AG09319 (cell line): ENCODE measurements at regions not wholly inside any gene's neighbourhood (a gene's known extent, or its start where the extent isn't known, plus 50 kb on each side); places are given as distances from the start of the nearest gene placed in this dataset.
"Not testable (repeated sequence)": the region's sequence is repeated elsewhere in the genome, so short reads cannot be mapped to it uniquely, and the experiment has no call there.

Source experiments
- DNase-seq: peaks from one replicate; pipeline ENCODE4 v3.0.0-alpha.2; 2010; ENCODE audit warnings: low read depth; ENCODE audit errors: extremely low read depth
- TF ChIP-seq, protein P1 (sequence below): IDR thresholded peaks from 2 replicates; pipeline ENCODE4 v1.5.1; 2011; ENCODE audit warnings: low read depth, mild to moderate bottlenecking, inconsistent platforms, low read length, moderate library complexity

- TF ChIP-seq, protein P1, sequence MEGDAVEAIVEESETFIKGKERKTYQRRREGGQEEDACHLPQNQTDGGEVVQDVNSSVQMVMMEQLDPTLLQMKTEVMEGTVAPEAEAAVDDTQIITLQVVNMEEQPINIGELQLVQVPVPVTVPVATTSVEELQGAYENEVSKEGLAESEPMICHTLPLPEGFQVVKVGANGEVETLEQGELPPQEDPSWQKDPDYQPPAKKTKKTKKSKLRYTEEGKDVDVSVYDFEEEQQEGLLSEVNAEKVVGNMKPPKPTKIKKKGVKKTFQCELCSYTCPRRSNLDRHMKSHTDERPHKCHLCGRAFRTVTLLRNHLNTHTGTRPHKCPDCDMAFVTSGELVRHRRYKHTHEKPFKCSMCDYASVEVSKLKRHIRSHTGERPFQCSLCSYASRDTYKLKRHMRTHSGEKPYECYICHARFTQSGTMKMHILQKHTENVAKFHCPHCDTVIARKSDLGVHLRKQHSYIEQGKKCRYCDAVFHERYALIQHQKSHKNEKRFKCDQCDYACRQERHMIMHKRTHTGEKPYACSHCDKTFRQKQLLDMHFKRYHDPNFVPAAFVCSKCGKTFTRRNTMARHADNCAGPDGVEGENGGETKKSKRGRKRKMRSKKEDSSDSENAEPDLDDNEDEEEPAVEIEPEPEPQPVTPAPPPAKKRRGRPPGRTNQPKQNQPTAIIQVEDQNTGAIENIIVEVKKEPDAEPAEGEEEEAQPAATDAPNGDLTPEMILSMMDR = no peak
- no peak for DNase-seq
Measured at GRCh38 chr4:43471950-43472349, 579.4 kb downstream of the GRXCR1 start.

DNA sequence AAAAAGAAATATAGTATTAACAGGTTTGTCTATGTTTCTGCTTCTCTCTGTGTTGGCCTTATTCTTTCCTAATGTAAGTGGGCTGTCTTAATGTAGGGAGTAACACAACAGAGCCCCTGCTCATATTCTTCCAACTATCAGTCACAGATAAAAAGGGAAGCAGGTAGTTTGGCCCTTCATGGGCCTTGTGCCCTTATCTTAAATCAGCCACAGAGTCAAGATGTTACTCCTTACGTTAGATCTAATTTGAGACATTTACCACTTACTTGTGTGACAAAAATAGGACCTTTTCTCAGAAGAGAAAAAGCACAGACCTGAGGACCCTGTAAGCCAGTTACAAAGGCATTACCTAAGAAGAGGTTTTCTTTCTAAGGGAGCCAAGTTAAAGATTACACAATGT, 589.0 kb downstream of the GRXCR1 start:
- DNase-seq = no peak

GRCh38 chr4:43485196-43485595, 592.7 kb downstream of the GRXCR1 start:
- DNase-seq = no peak
- TF ChIP-seq, protein P1 = no peak

More for the DNA sequence above, 589.0 kb downstream of the GRXCR1 start:
- TF ChIP-seq, protein P1 = no peak

- TF ChIP-seq, protein P1 = no peak
- DNase-seq = no peak
Measured at GRCh38 chr4:43496188-43496587, 603.7 kb downstream of the GRXCR1 start.

- TF ChIP-seq, protein P1 = no peak
- no peak for DNase-seq
Measured at GRCh38 chr4:43496602-43497001, 604.1 kb downstream of the GRXCR1 start.

DNA sequence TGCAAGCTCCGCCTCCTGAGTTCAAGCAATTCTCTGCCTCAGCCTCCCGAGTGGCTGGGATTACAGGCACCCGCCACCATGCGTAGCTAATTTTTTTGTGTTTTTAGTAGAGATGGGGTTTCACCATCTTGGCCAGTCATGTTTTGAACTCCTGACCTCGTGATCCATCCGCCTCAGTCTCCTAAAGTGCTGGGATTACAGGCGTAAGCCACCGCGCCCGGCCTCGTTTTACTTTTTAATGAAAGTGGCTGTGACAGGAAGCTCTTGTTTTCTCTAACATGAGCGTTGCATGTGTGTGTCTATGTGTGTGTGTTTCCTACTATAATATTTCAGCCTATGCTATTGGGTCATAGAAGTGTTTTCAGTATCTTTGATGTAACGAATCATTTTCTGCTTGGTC, 613.3 kb downstream of the GRXCR1 start:
- DNase-seq = not testable (repeated sequence)

GRCh38 chr4:43512253-43512652, 619.7 kb downstream of the GRXCR1 start:
- TF ChIP-seq, protein P1 = no peak
- no peak for DNase-seq

- TF ChIP-seq, protein P1 = no peak
- no peak for DNase-seq
Measured at GRCh38 chr4:43525646-43526045, 633.1 kb downstream of the GRXCR1 start.
